BLaER1 treated with 17β-estradiol and CSF1 and Interleukin-3, amounts not matched to agents 10 nM and 100 nM (cell line): ENCODE measurements at regions not wholly inside any gene's neighbourhood (a gene's known extent, or its start where the extent isn't known, plus 50 kb on each side); places are given as distances from the start of the nearest gene placed in this dataset.

Experiments
- H3K27ac ChIP-seq, 11 experiments: shearing (Covaris generic); formaldehyde crosslinking; 2 replicates each; pipeline ENCODE4 v1.8.1; 2022
- H3K27me3 ChIP-seq, 11 experiments: shearing (Covaris generic); formaldehyde crosslinking; 2 replicates each; pipeline ENCODE4 v1.8.1; 2022
- H3K36me3 ChIP-seq, 11 experiments: shearing (Covaris generic); formaldehyde crosslinking; 2 replicates each; pipeline ENCODE4 v1.8.1; 2022
- H3K4me1 ChIP-seq, 10 experiments: shearing (Covaris generic); formaldehyde crosslinking; 2 replicates each; pipeline ENCODE4 v1.8.1; 2022
- H3K4me2 ChIP-seq, 11 experiments: shearing (Covaris generic); formaldehyde crosslinking; 2 replicates each; pipeline ENCODE4 v1.8.1; 2022
- H3K4me3 ChIP-seq, 10 experiments: shearing (Covaris generic); formaldehyde crosslinking; 2 replicates each; pipeline ENCODE4 v1.8.1; 2022
- H3K9ac ChIP-seq, 11 experiments: shearing (Covaris generic); formaldehyde crosslinking; 2 replicates each; pipeline ENCODE4 v1.8.1; 2022
- H3K9me3 ChIP-seq, 11 experiments: shearing (Covaris generic); formaldehyde crosslinking; replicated peaks in 1 of 11; 2 replicates each; pipeline ENCODE4 v1.8.1; 2022
- H4K20me1 ChIP-seq, 11 experiments: shearing (Covaris generic); formaldehyde crosslinking; 2 replicates each; pipeline ENCODE4 v1.8.1; 2022
- Cebpa-rat ChIP-seq, 11 experiments: shearing (Covaris generic); IDR thresholded peaks; 2 replicates each; pipeline ENCODE4 v1.8.1; 2022

DNA sequence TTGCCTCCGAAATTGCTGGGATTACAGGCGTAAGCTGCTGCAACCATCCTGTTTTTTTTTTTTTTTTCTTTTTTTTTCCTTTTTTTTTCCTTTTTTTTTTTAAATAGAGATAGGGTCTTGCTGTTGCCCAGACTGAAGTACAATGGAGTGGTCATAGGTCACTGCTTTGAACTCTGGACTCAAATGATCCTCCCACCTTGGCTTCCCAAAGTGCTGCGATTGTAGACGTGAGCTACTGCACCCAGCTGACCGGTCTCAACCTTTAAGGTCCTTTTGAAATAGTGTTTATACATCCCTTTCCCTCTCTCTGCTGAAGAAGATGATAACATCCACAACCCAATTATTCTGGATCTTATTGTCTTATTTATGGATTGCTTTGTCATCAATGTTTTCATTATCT lies 548.7 kb downstream of the GBA3 start:
- no peak for TF ChIP-seq Cebpa-rat (IDR thresholded peaks at IDR 0.05)
- no peaks in the 10 kb centered on the region for H4K20me1 ChIP-seq
- H3K9me3 ChIP-seq: peaks cover 0 to 4% (median 0%) of the 10 kb centered on the region in 11 experiments; a peak in 1 of 22 replicates
- H3K27ac ChIP-seq: no peak overlapping the region
- H3K27me3 ChIP-seq: no peaks in the 10 kb centered on the region
- no peak overlapping the region for H3K9ac ChIP-seq
- H3K4me3 ChIP-seq: no peak overlapping the region
- no peak overlapping the region for H3K4me2 ChIP-seq
- peaks cover 3 to 17% (median 12%) of the 10 kb centered on the region in 10 experiments; a peak in 15 of 20 replicates for H3K4me1 ChIP-seq
- H3K36me3 ChIP-seq: no peaks in the 10 kb centered on the region

GRCh38 chr4:23238848-23239247 lies 546.1 kb downstream of the GBA3 start:
- no peak for TF ChIP-seq Cebpa-rat (IDR thresholded peaks at IDR 0.05)
- no peak overlapping the region for H3K4me2 ChIP-seq
- no peak overlapping the region for H3K27ac ChIP-seq
- H3K4me3 ChIP-seq: no peak overlapping the region
- peaks cover 0 to 4% (median 0%) of the 10 kb centered on the region in 11 experiments; a peak in 1 of 22 replicates for H3K9me3 ChIP-seq
- H4K20me1 ChIP-seq: no peaks in the 10 kb centered on the region
- peaks cover 4 to 17% (median 12%) of the 10 kb centered on the region in 10 experiments; a peak in 15 of 20 replicates for H3K4me1 ChIP-seq
- no peaks in the 10 kb centered on the region for H3K27me3 ChIP-seq
- no peaks in the 10 kb centered on the region for H3K36me3 ChIP-seq
- no peak overlapping the region for H3K9ac ChIP-seq

- TF ChIP-seq Cebpa-rat (IDR thresholded peaks at IDR 0.05): no peak
- H3K9me3 ChIP-seq: peaks cover 0 to 4% (median 0%) of the 10 kb centered on the region in 11 experiments; a peak in 1 of 22 replicates
- H3K36me3 ChIP-seq: no peaks in the 10 kb centered on the region
- H3K4me2 ChIP-seq: no peak overlapping the region
- peaks cover 0 to 7% (median 6%) of the 10 kb centered on the region in 10 experiments; a peak in 11 of 20 replicates for H3K4me1 ChIP-seq
- no peaks in the 10 kb centered on the region for H3K27me3 ChIP-seq
- no peak overlapping the region for H3K4me3 ChIP-seq
- no peaks in the 10 kb centered on the region for H4K20me1 ChIP-seq
- no peak overlapping the region for H3K9ac ChIP-seq
- H3K27ac ChIP-seq: no peak overlapping the region
Observed at GRCh38 chr4:23237771-23238170, 545.0 kb downstream of the GBA3 start.

DNA sequence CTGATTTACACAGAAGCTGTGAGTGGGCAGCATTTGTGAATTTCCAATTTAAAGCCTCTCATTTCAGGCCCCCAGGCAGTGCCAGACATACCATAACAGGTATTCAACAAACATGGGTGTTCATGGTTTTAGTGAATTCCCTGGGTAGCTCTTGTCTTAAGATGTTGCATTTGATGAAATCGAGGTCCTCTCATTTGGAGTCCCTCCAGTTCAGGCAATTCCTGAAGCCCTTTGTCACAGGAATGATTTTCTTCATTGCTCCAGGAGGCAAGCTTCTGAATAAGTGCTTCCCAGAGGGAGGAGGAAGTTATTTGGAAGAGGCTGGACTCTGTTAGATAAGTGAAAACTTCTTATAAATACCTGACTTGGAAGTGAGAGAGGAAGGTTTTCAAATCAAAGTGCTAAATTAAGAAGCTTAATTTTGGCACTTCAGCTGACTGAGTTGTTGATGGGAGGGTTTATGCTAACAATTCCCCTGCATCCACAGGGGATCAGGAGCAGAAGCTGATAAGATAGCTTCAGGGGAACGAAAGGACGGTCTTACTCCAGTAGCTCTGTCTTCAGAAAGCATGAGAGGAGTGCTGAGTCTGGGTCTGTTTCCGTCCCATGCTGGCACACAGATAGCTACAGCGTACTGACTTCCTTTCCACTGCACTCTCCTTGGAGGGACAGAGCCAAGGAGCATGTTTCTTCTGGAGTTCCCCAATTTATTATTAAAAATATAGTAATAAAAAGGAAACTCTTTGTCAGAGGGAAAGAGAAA lies 543.1 kb downstream of the GBA3 start:
- TF ChIP-seq Cebpa-rat (IDR thresholded peaks at IDR 0.05): no peak
- H3K27ac ChIP-seq: no peak overlapping the region
- 0 out of 20 replicates have a peak, but pooled peaks cover 0 to 3% (median 0%) of the 10 kb centered on the region in 10 experiments for H3K4me1 ChIP-seq
- H3K9ac ChIP-seq: no peak overlapping the region
- peaks cover 0 to 4% (median 0%) of the 10 kb centered on the region in 11 experiments; a peak in 1 of 22 replicates for H3K9me3 ChIP-seq
- H4K20me1 ChIP-seq: no peaks in the 10 kb centered on the region
- no peak overlapping the region for H3K4me3 ChIP-seq
- no peaks in the 10 kb centered on the region for H3K27me3 ChIP-seq
- no peak overlapping the region for H3K4me2 ChIP-seq
- no peaks in the 10 kb centered on the region for H3K36me3 ChIP-seq

DNA sequence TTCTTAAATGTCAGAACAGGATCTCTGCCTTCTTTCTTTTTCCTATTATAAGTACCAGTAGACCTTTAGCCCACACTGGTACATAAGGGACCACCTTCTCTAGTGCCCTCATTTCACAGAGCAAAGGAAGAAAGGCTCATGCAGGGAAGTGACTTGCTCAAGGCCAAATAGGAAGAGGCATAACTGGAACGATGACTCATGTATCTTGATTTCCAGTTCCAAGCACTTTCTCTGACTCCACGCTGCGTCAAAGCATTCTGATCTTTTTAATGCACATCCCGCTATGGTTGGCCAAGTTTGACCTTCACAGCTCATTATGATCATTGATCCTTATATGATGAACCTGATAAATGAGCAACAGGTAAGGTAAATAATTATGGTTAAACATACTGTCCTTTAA lies 542.0 kb downstream of the GBA3 start:
- no peaks in the 10 kb centered on the region for H4K20me1 ChIP-seq
- H3K9me3 ChIP-seq: peaks cover 0 to 1% (median 0%) of the 10 kb centered on the region in 11 experiments; a peak in 1 of 22 replicates
- TF ChIP-seq Cebpa-rat (IDR thresholded peaks at IDR 0.05): no peak
- H3K4me3 ChIP-seq: no peak overlapping the region
- no peaks in the 10 kb centered on the region for H3K27me3 ChIP-seq
- H3K4me2 ChIP-seq: no peak overlapping the region
- H3K36me3 ChIP-seq: no peaks in the 10 kb centered on the region
- 0 out of 20 replicates have a peak, but pooled peaks cover 0 to 3% (median 0%) of the 10 kb centered on the region in 10 experiments for H3K4me1 ChIP-seq
- H3K9ac ChIP-seq: no peak overlapping the region
- H3K27ac ChIP-seq: no peak overlapping the region

GRCh38 chr4:23234018-23234417 lies 541.3 kb downstream of the GBA3 start:
- Histone ChIP-seq H3K4me2 (no peak overlapping the region), H3K4me3 (no peak overlapping the region), H4K20me1 (no peaks in the 10 kb centered on the region), H3K36me3 (no peaks in the 10 kb centered on the region), H3K27ac (no peak overlapping the region), H3K4me1 (0 out of 20 replicates have a peak, but pooled peaks cover 0 to 3% (median 0%) of the 10 kb centered on the region in 10 experiments), H3K9ac (no peak overlapping the region), H3K9me3 (no peaks in the 10 kb centered on the region), H3K27me3 (no peaks in the 10 kb centered on the region)
- no peak for TF ChIP-seq Cebpa-rat (IDR thresholded peaks at IDR 0.05)

- H3K27ac ChIP-seq: no peak overlapping the region
- 0 out of 20 replicates have a peak, but pooled peaks cover 0 to 3% (median 0%) of the 10 kb centered on the region in 10 experiments for H3K4me1 ChIP-seq
- H3K36me3 ChIP-seq: no peaks in the 10 kb centered on the region
- no peak for TF ChIP-seq Cebpa-rat (IDR thresholded peaks at IDR 0.05)
- H3K4me2 ChIP-seq: no peak overlapping the region
- H3K9ac ChIP-seq: no peak overlapping the region
- H3K4me3 ChIP-seq: no peak overlapping the region
- no peaks in the 10 kb centered on the region for H3K27me3 ChIP-seq
- no peaks in the 10 kb centered on the region for H3K9me3 ChIP-seq
- no peaks in the 10 kb centered on the region for H4K20me1 ChIP-seq
Observed at GRCh38 chr4:23233596-23233995, 540.9 kb downstream of the GBA3 start.

DNA sequence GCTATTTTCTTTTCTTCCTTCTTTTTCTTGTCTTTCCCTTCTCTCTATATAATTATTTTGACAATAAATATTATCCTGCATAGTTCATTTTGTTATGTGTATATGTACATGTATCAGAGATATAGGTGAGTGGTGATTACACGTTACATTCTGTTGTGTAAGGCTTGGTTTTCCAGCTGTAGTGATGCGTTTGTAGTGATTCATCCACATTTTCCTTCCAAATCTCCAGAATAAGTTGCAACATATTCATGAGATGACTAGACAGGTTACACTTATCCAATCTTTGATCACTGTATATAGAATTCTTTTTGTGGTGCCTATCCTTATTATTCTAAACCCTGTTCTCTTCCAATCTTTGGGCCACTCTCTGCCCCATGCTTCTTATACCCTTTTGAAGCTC lies 540.2 kb downstream of the GBA3 start:
- H3K36me3 ChIP-seq: no peaks in the 10 kb centered on the region
- no peak overlapping the region for H3K9ac ChIP-seq
- no peaks in the 10 kb centered on the region for H3K9me3 ChIP-seq
- no peak for TF ChIP-seq Cebpa-rat (IDR thresholded peaks at IDR 0.05)
- no peak overlapping the region for H3K4me3 ChIP-seq
- H3K4me1 ChIP-seq: 0 out of 20 replicates have a peak, but pooled peaks cover 0 to 3% (median 0%) of the 10 kb centered on the region in 10 experiments
- H3K4me2 ChIP-seq: no peak overlapping the region
- H3K27me3 ChIP-seq: no peaks in the 10 kb centered on the region
- no peak overlapping the region for H3K27ac ChIP-seq
- no peaks in the 10 kb centered on the region for H4K20me1 ChIP-seq

- H3K9ac ChIP-seq: no peak overlapping the region
- TF ChIP-seq Cebpa-rat (IDR thresholded peaks at IDR 0.05): no peak
- no peaks in the 10 kb centered on the region for H3K27me3 ChIP-seq
- H4K20me1 ChIP-seq: no peaks in the 10 kb centered on the region
- no peaks in the 10 kb centered on the region for H3K4me1 ChIP-seq
- no peak overlapping the region for H3K4me2 ChIP-seq
- H3K9me3 ChIP-seq: no peaks in the 10 kb centered on the region
- H3K36me3 ChIP-seq: no peaks in the 10 kb centered on the region
- no peak overlapping the region for H3K27ac ChIP-seq
- no peak overlapping the region for H3K4me3 ChIP-seq
Observed at GRCh38 chr4:23225564-23225963, 532.8 kb downstream of the GBA3 start.
